HG03139 (cell line): ENCODE measurements at regions not wholly inside any gene's neighbourhood (a gene's known extent, or its start where the extent isn't known, plus 50 kb on each side); places are given as distances from the start of the nearest gene placed in this dataset.

Experiments used
- ATAC-seq: cut with Tn5 transposase; IDR thresholded peaks from one replicate; pipeline ENCODE4 v1.9.1; 2021; ENCODE audit not compliant: unreplicated experiment

- ATAC-seq, result no peak
Measured at GRCh38 chr2:177077778-177078177, 134.8 kb upstream of the HNRNPA3 start.

GRCh38 chr2:177078416-177078815 lies 134.2 kb upstream of the HNRNPA3 start:
- no peak for ATAC-seq

- ATAC-seq, result no peak
Measured at GRCh38 chr2:177078855-177079254, 133.7 kb upstream of the HNRNPA3 start.

GRCh38 chr2:177080746-177081284 lies 131.8 kb upstream of the HNRNPA3 start:
- no peak for ATAC-seq

GRCh38 chr2:177084607-177085006 lies 128.0 kb upstream of the HNRNPA3 start:
- ATAC-seq, result no peak

- ATAC-seq, result no peak
Measured at GRCh38 chr2:177088529-177088928, 124.1 kb upstream of the HNRNPA3 start.

- ATAC-seq, result no peak
Measured at GRCh38 chr2:177090967-177091366, 121.6 kb upstream of the HNRNPA3 start.

- no peak for ATAC-seq
Measured at GRCh38 chr2:177093371-177093770, 119.2 kb upstream of the HNRNPA3 start.

- ATAC-seq, result no peak
Measured at GRCh38 chr2:177098001-177098613, 114.5 kb upstream of the HNRNPA3 start.

- ATAC-seq, result no peak
Measured at GRCh38 chr2:177101930-177102329, 110.7 kb upstream of the HNRNPA3 start.

GRCh38 chr2:177106212-177106611 lies 106.4 kb upstream of the HNRNPA3 start:
- peak; percentile 58 for ATAC-seq

- no peak for ATAC-seq
Measured at GRCh38 chr2:177108890-177109289, 103.7 kb upstream of the HNRNPA3 start.

- ATAC-seq, result no peak
Measured at GRCh38 chr2:177114712-177115111, 97.9 kb upstream of the HNRNPA3 start.

GRCh38 chr2:177117755-177118154 lies 94.8 kb upstream of the HNRNPA3 start:
- ATAC-seq, result no peak

GRCh38 chr2:177118636-177119035 lies 94.0 kb upstream of the HNRNPA3 start:
- no peak for ATAC-seq

- ATAC-seq, result no peak
Measured at GRCh38 chr2:177119099-177119498, 93.5 kb upstream of the HNRNPA3 start.

- no peak for ATAC-seq
Measured at GRCh38 chr2:177123048-177123447, 89.5 kb upstream of the HNRNPA3 start.

GRCh38 chr2:177124371-177124770 lies 88.2 kb upstream of the HNRNPA3 start:
- ATAC-seq, result no peak

GRCh38 chr2:177127821-177128220 lies 84.8 kb upstream of the HNRNPA3 start:
- no peak for ATAC-seq

GRCh38 chr2:177129610-177130009 lies 83.0 kb upstream of the HNRNPA3 start:
- no peak for ATAC-seq

GRCh38 chr2:177131858-177132257 lies 80.7 kb upstream of the HNRNPA3 start:
- ATAC-seq, result no peak

GRCh38 chr2:177138823-177139222 lies 73.8 kb upstream of the HNRNPA3 start:
- no peak for ATAC-seq

- no peak for ATAC-seq
Measured at GRCh38 chr2:177141866-177142265, 70.7 kb upstream of the HNRNPA3 start.
